HK-2 (cell line): ENCODE measurements at regions not wholly inside any gene's neighbourhood (a gene's known extent, or its start where the extent isn't known, plus 50 kb on each side); places are given as distances from the start of the nearest gene placed in this dataset.

ENCODE experiments used
- DNase-seq: peaks from one replicate; pipeline ENCODE4 v3.0.0-alpha.2; 2018; ENCODE audit not compliant: unreplicated experiment

GRCh38 chr9:79990536-79990935 lies 418.8 kb downstream of the TLE4 start:
- no peak for DNase-seq

- DNase-seq: no peak
These were observed 417.3 kb downstream of the TLE4 start for GRCh38 chr9:79989079-79989478.

GRCh38 chr9:79988126-79988525 lies 416.4 kb downstream of the TLE4 start:
- no peak for DNase-seq

GRCh38 chr9:79986437-79986836 lies 414.7 kb downstream of the TLE4 start:
- DNase-seq: no peak

GRCh38 chr9:79985772-79986171 lies 414.0 kb downstream of the TLE4 start:
- DNase-seq: no peak

GRCh38 chr9:79985264-79985663 lies 413.5 kb downstream of the TLE4 start:
- no peak for DNase-seq

GRCh38 chr9:79984429-79985067 lies 412.8 kb downstream of the TLE4 start:
- DNase-seq: no peak

GRCh38 chr9:79980432-79980831 lies 408.7 kb downstream of the TLE4 start:
- DNase-seq: no peak

GRCh38 chr9:79977510-79978197 lies 405.9 kb downstream of the TLE4 start:
- no peak for DNase-seq

- DNase-seq: no peak
These were observed 405.3 kb downstream of the TLE4 start for GRCh38 chr9:79977074-79977435.

GRCh38 chr9:79976257-79977073 lies 404.7 kb downstream of the TLE4 start:
- DNase-seq: no peak

- DNase-seq: no peak
These were observed 404.0 kb downstream of the TLE4 start for GRCh38 chr9:79975621-79976256.

GRCh38 chr9:79974806-79975422 lies 403.1 kb downstream of the TLE4 start:
- no peak for DNase-seq

- no peak for DNase-seq
These were observed 401.9 kb downstream of the TLE4 start for GRCh38 chr9:79973627-79974026.

- no peak for DNase-seq
These were observed 398.3 kb downstream of the TLE4 start for GRCh38 chr9:79970146-79970425.

- no peak for DNase-seq
These were observed 397.8 kb downstream of the TLE4 start for GRCh38 chr9:79969393-79970145.

- DNase-seq: no peak
These were observed 396.8 kb downstream of the TLE4 start for GRCh38 chr9:79968533-79968932.

GRCh38 chr9:79962836-79963235 lies 391.1 kb downstream of the TLE4 start:
- DNase-seq: no peak

GRCh38 chr9:79962150-79962549 lies 390.4 kb downstream of the TLE4 start:
- DNase-seq: no peak

- no peak for DNase-seq
These were observed 383.5 kb downstream of the TLE4 start for GRCh38 chr9:79955300-79955699.

GRCh38 chr9:79953908-79954307 lies 382.1 kb downstream of the TLE4 start:
- DNase-seq: no peak

- no peak for DNase-seq
These were observed 380.6 kb downstream of the TLE4 start for GRCh38 chr9:79952401-79952800.
